ENCODE measurements at regions not wholly inside any gene's neighbourhood (a gene's known extent, or its start where the extent isn't known, plus 50 kb on each side); places are given as distances from the start of the nearest gene placed in this dataset.

DNA sequence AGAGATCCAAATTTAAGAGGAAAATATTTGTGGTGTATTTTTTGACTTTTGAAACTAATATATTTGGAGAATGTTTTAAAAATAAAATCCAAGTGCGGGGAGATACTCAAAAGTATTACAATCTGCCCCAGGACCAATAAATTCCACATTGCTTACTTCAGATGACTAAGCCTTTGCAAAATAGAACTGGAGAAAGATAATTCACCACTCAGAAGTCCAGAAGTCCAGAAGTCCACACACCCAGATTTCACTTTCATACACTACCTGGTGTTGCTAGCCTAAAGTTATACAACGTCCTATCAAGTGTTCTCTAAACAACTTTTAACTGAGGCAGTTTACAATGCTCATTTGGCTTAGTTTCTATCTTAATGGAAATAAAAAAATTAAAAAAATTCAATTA is 487.0 kb upstream of the SEMA3D start:
- TF ChIP-seq TEAD4 (IDR thresholded peaks at IDR 0.05) (no peak), TAF1 (IDR thresholded peaks at IDR 0.05; ENCODE audit: low read depth) (no peak), YY1 (IDR thresholded peaks at IDR 0.05; ENCODE audit: low read depth) (no peak), EP300 (IDR thresholded peaks at IDR 0.05; ENCODE audit: borderline replicate concordance) (no peak), ZBTB7A (IDR thresholded peaks at IDR 0.05; ENCODE audit: low read depth) (no peak), CEBPB (IDR thresholded peaks at IDR 0.05) (no peak), FOXM1 (IDR thresholded peaks at IDR 0.05; ENCODE audit: borderline replicate concordance, low read depth) (no peak), TCF12 (IDR thresholded peaks at IDR 0.05; ENCODE audit: low read depth) (no peak), EGR1 (IDR thresholded peaks at IDR 0.05) (no peak)
- TF ChIP-seq, protein P1, sequence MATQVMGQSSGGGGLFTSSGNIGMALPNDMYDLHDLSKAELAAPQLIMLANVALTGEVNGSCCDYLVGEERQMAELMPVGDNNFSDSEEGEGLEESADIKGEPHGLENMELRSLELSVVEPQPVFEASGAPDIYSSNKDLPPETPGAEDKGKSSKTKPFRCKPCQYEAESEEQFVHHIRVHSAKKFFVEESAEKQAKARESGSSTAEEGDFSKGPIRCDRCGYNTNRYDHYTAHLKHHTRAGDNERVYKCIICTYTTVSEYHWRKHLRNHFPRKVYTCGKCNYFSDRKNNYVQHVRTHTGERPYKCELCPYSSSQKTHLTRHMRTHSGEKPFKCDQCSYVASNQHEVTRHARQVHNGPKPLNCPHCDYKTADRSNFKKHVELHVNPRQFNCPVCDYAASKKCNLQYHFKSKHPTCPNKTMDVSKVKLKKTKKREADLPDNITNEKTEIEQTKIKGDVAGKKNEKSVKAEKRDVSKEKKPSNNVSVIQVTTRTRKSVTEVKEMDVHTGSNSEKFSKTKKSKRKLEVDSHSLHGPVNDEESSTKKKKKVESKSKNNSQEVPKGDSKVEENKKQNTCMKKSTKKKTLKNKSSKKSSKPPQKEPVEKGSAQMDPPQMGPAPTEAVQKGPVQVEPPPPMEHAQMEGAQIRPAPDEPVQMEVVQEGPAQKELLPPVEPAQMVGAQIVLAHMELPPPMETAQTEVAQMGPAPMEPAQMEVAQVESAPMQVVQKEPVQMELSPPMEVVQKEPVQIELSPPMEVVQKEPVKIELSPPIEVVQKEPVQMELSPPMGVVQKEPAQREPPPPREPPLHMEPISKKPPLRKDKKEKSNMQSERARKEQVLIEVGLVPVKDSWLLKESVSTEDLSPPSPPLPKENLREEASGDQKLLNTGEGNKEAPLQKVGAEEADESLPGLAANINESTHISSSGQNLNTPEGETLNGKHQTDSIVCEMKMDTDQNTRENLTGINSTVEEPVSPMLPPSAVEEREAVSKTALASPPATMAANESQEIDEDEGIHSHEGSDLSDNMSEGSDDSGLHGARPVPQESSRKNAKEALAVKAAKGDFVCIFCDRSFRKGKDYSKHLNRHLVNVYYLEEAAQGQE (IDR thresholded peaks at IDR 0.05; ENCODE audit: low read depth): no peak
- TF ChIP-seq, protein P2, sequence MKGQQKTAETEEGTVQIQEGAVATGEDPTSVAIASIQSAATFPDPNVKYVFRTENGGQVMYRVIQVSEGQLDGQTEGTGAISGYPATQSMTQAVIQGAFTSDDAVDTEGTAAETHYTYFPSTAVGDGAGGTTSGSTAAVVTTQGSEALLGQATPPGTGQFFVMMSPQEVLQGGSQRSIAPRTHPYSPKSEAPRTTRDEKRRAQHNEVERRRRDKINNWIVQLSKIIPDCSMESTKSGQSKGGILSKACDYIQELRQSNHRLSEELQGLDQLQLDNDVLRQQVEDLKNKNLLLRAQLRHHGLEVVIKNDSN (IDR thresholded peaks at IDR 0.05): no peak
- TF ChIP-seq, protein P3, sequence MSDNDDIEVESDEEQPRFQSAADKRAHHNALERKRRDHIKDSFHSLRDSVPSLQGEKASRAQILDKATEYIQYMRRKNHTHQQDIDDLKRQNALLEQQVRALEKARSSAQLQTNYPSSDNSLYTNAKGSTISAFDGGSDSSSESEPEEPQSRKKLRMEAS (IDR thresholded peaks at IDR 0.05): no peak

All from Ishikawa (cell line).